H9 (cell line): ENCODE measurements at regions not wholly inside any gene's neighbourhood (a gene's known extent, or its start where the extent isn't known, plus 50 kb on each side); places are given as distances from the start of the nearest gene placed in this dataset.

Experiments
- DNase-seq: peaks from one replicate; pipeline ENCODE4 v3.0.0-alpha.2; 2017
- H2AFZ ChIP-seq: one replicate; pipeline ENCODE4 v1.6.1; 2013; ENCODE audit warnings: mild to moderate bottlenecking, low read length, control low read depth, moderate library complexity
- H2AK5ac ChIP-seq: 2 replicates; pipeline ENCODE4 v1.6.1; 2013; ENCODE audit warnings: low read length, control low read depth, mixed read lengths; ENCODE audit not compliant: insufficient read length
- H2BK120ac ChIP-seq: one replicate; pipeline ENCODE4 v1.6.1; 2013; ENCODE audit warnings: low read depth, mild to moderate bottlenecking, low read length, control low read depth, inconsistent platforms; ENCODE audit not compliant: poor library complexity, severe bottlenecking
- H2BK12ac ChIP-seq: 2 replicates; pipeline ENCODE4 v1.6.1; 2013; ENCODE audit warnings: low read length, control low read depth, mixed read lengths, low read depth; ENCODE audit not compliant: insufficient read length
- H2BK15ac ChIP-seq: 2 replicates; pipeline ENCODE4 v1.6.1; 2013; ENCODE audit warnings: low read depth, low read length, control low read depth
- H2BK20ac ChIP-seq: one replicate; pipeline ENCODE4 v1.6.1; 2013; ENCODE audit warnings: low read depth, mild to moderate bottlenecking, low read length, control low read depth, inconsistent platforms; ENCODE audit not compliant: poor library complexity, severe bottlenecking
- H2BK5ac ChIP-seq: 2 replicates; pipeline ENCODE4 v1.6.1; 2013; ENCODE audit warnings: low read length, control low read depth, mixed read lengths; ENCODE audit not compliant: insufficient read length
- H3K14ac ChIP-seq: 2 replicates; pipeline ENCODE4 v1.6.1; 2013; ENCODE audit warnings: low read length, control low read depth; ENCODE audit not compliant: insufficient read depth
- H3K18ac ChIP-seq: 2 replicates; pipeline ENCODE4 v1.6.1; 2013; ENCODE audit warnings: low read depth, mild to moderate bottlenecking, mixed read lengths, low read length, control low read depth; ENCODE audit not compliant: insufficient read length
- H3K23ac ChIP-seq: 2 replicates; pipeline ENCODE4 v1.6.1; 2013; ENCODE audit warnings: low read length, control low read depth, mixed read lengths, low read depth; ENCODE audit not compliant: insufficient read length
- H3K23me2 ChIP-seq: 2 replicates; pipeline ENCODE4 v1.6.1; 2013; ENCODE audit warnings: low read depth, mild to moderate bottlenecking, mixed read lengths, low read length, control low read depth; ENCODE audit not compliant: insufficient read length, poor library complexity, severe bottlenecking
- H3K27ac ChIP-seq: 2 replicates; pipeline ENCODE4 v1.5.1; 2013; ENCODE audit warnings: low read length, control low read depth, mixed read lengths, low read depth; ENCODE audit not compliant: insufficient read length
- H3K27me3 ChIP-seq: 2 replicates; pipeline ENCODE4 v1.6.1; 2013; ENCODE audit warnings: low read length, control low read depth, inconsistent platforms; ENCODE audit not compliant: insufficient read depth
- H3K4ac ChIP-seq: 2 replicates; pipeline ENCODE4 v1.6.1; 2013; ENCODE audit warnings: low read depth, mild to moderate bottlenecking, control low read depth, inconsistent platforms, low read length, moderate library complexity
- H3K4me1 ChIP-seq: 2 replicates; pipeline ENCODE4 v1.6.1; 2013; ENCODE audit warnings: low read length, control low read depth, inconsistent platforms; ENCODE audit not compliant: insufficient read depth
- H3K4me2 ChIP-seq: 2 replicates; pipeline ENCODE4 v1.6.1; 2013; ENCODE audit warnings: low read length, control low read depth, mixed read lengths; ENCODE audit not compliant: insufficient read length, insufficient read depth
- H3K56ac ChIP-seq: 2 replicates; pipeline ENCODE4 v1.6.1; 2013; ENCODE audit warnings: low read depth, mild to moderate bottlenecking, mixed read lengths, low read length, control low read depth; ENCODE audit not compliant: insufficient read length
- H3K79me1 ChIP-seq: 2 replicates; pipeline ENCODE4 v1.6.1; 2013; ENCODE audit warnings: low read depth, mild to moderate bottlenecking, moderate library complexity, low read length, control low read depth, inconsistent platforms; ENCODE audit not compliant: insufficient read depth, poor library complexity, severe bottlenecking
- H3K79me2 ChIP-seq: 2 replicates; pipeline ENCODE4 v1.6.1; 2013; ENCODE audit warnings: low read length, control low read depth, inconsistent platforms; ENCODE audit not compliant: insufficient read depth
- H3K9ac ChIP-seq: 2 replicates; pipeline ENCODE4 v1.6.1; 2013; ENCODE audit warnings: low read length, control low read depth, mixed read lengths; ENCODE audit not compliant: insufficient read length; ENCODE audit errors: extremely low read depth
- H3K9me3 ChIP-seq: one replicate; pipeline ENCODE4 v1.6.1; 2013; ENCODE audit warnings: low read depth, low read length, inconsistent platforms; ENCODE audit not compliant: control insufficient read depth
- H3T11ph ChIP-seq: one replicate; pipeline ENCODE4 v1.6.1; 2013; ENCODE audit warnings: mild to moderate bottlenecking, low read length, control low read depth, inconsistent platforms
- H4K20me1 ChIP-seq: one replicate; pipeline ENCODE4 v1.6.1; 2013; ENCODE audit not compliant: control insufficient read depth, insufficient read length, insufficient read depth
- H4K5ac ChIP-seq: 2 replicates; pipeline ENCODE4 v1.6.1; 2013; ENCODE audit warnings: low read depth, mild to moderate bottlenecking, mixed read lengths, low read length, control low read depth; ENCODE audit not compliant: insufficient read length
- H4K8ac ChIP-seq: replicated peaks from 2 replicates; pipeline ENCODE4 v1.6.1; 2013; ENCODE audit warnings: low read length, control low read depth, mixed read lengths, low read depth; ENCODE audit not compliant: insufficient read length
- H4K91ac ChIP-seq: 2 replicates; pipeline ENCODE4 v1.6.1; 2013; ENCODE audit warnings: low read depth, mild to moderate bottlenecking, moderate library complexity, mixed read lengths, low read length, control low read depth; ENCODE audit not compliant: insufficient read length
- H3K27ac Mint-ChIP-seq, 3 experiments: 2 replicates in 2 of 3; 3 replicates in 1 of 3; pipeline ENCODE4 v1.8.0; 2020 to 2021; ENCODE audit warnings: mixed read lengths in 3 of 3, mild to moderate bottlenecking in 1 of 3, moderate library complexity in 1 of 3
- H3K27me3 Mint-ChIP-seq: 2 replicates; pipeline ENCODE4 v1.8.0; 2021; ENCODE audit warnings: low read depth, mild to moderate bottlenecking, moderate library complexity, mixed read lengths
- H3K36me3 Mint-ChIP-seq, 3 experiments: 2 replicates in 2 of 3; 3 replicates in 1 of 3; pipeline ENCODE4 v1.8.0; 2020 to 2021; ENCODE audit warnings: low read depth in 3 of 3, mixed read lengths in 3 of 3; ENCODE audit not compliant: insufficient read depth in 1 of 3
- H3K4me1 Mint-ChIP-seq, 2 experiments: 2 replicates each; pipeline ENCODE4 v1.8.0; 2020; ENCODE audit warnings: mixed read lengths in 2 of 2
- H3K4me3 Mint-ChIP-seq, 2 experiments: 2 replicates in 1 of 2; 3 replicates in 1 of 2; pipeline ENCODE4 v1.8.0; 2020 to 2021; ENCODE audit warnings: mild to moderate bottlenecking in 2 of 2, mixed read lengths in 2 of 2, moderate library complexity in 1 of 2
- H3K9me3 Mint-ChIP-seq, 2 experiments: 2 replicates in 1 of 2; 3 replicates in 1 of 2; pipeline ENCODE4 v1.8.0; 2020; ENCODE audit warnings: mild to moderate bottlenecking in 2 of 2, mixed read lengths in 2 of 2, moderate library complexity in 1 of 2
- CTCF ChIP-seq: fragments of 200-600 bp; sonication (generic); conservative IDR thresholded peaks from 3 replicates; pipeline ENCODE4 v1.8.0; 2021; ENCODE audit warnings: antibody characterized with exemption, mild to moderate bottlenecking
- WGBS: extraction: QIAGEN DNeasy Blood & Tissue Kit; methylation state at CpG from one replicate; pipeline ENCODE4 v1.1.7; 2013; ENCODE audit warnings: missing lambda C conversion rate, low lambda C conversion rate, mixed read lengths; ENCODE audit not compliant: insufficient read length; ENCODE audit errors: extremely low coverage; 5-methylcytosine and 5-hydroxymethylcytosine counted together

- H3K27ac Mint-ChIP-seq, result no peak overlapping the region
- no peak overlapping the region for H2BK120ac ChIP-seq
- H2AFZ ChIP-seq, result no peak overlapping the region
- DNase-seq, result no peak
- no peak overlapping the region for H3K4me2 ChIP-seq
- H3K23ac ChIP-seq, result no peak overlapping the region
- no peaks in the 10 kb centered on the region for H3K9me3 ChIP-seq
- H3K14ac ChIP-seq, result no peak overlapping the region
- H3K27ac ChIP-seq, result no peak overlapping the region
- H3K9me3 Mint-ChIP-seq, result no peaks in the 10 kb centered on the region; a peak in 1 of 5 replicates
- no peak overlapping the region for H3K4ac ChIP-seq
- no peaks in the 10 kb centered on the region for H4K20me1 ChIP-seq
- H3K56ac ChIP-seq, result no peak overlapping the region
- H3K36me3 Mint-ChIP-seq, result no peaks in the 10 kb centered on the region; a peak in 1 of 7 replicates
- no peak overlapping the region for H2BK12ac ChIP-seq
- no peak overlapping the region for H2BK15ac ChIP-seq
- no peaks in the 10 kb centered on the region for H3K4me1 ChIP-seq
- no peak overlapping the region for H3K4me3 Mint-ChIP-seq
- H4K5ac ChIP-seq, result no peak overlapping the region
- H3T11ph ChIP-seq, result no peak overlapping the region
- no peak overlapping the region for H4K8ac ChIP-seq
- no peak overlapping the region for H2BK20ac ChIP-seq
- H3K18ac ChIP-seq, result no peak overlapping the region
- H3K9ac ChIP-seq, result no peak overlapping the region
- H3K4me1 Mint-ChIP-seq, result peaks cover 4% of the 10 kb centered on the region in 2 experiments; a peak in 2 of 4 replicates
- no peaks in the 10 kb centered on the region for H3K79me1 ChIP-seq
- no peaks in the 10 kb centered on the region for H3K27me3 ChIP-seq
- H4K91ac ChIP-seq, result no peak overlapping the region
- TF ChIP-seq CTCF, result no peak
- no CpG with 5 or more reads among the region's 10 CpGs for WGBS
- no peaks in the 10 kb centered on the region for H3K79me2 ChIP-seq
- peaks cover 3% of the 10 kb centered on the region; the same call in 1 of the 2 replicates for H3K27me3 Mint-ChIP-seq
- no peak overlapping the region for H2BK5ac ChIP-seq
- no peak overlapping the region for H2AK5ac ChIP-seq
- no peaks in the 10 kb centered on the region for H3K23me2 ChIP-seq
These were observed 553.0 kb downstream of the PTPRU start for GRCh38 chr1:29789221-29789909.
